Activated naive CD4-positive, alpha-beta T cell treated with anti-CD3 and anti-CD28 coated beads, Interleukin-2, amount 10 ng/mL, durations not matched to agents 7 days and 5 days (primary cell): ENCODE measurements at regions not wholly inside any gene's neighbourhood (a gene's known extent, or its start where the extent isn't known, plus 50 kb on each side); places are given as distances from the start of the nearest gene placed in this dataset.

Experiments
- CTCF ChIA-PET: fragments of 350-600 bp; sonication (Branson Sonifier 250); formaldehyde crosslinking; loops from one replicate; lab custom pipeline; 2021; ENCODE audit warnings: antibody characterized with exemption; lab: Charles Lee
- DNase-seq: peaks from one replicate; pipeline ENCODE4 v3.0.0-alpha.2; 2020
- H3K27ac Mint-ChIP-seq: one replicate; pipeline ENCODE4 v1.8.0; 2021; ENCODE audit warnings: mild to moderate bottlenecking, moderate library complexity, mixed read lengths
- H3K27me3 Mint-ChIP-seq: one replicate; pipeline ENCODE4 v1.8.0; 2021; ENCODE audit warnings: mild to moderate bottlenecking, mixed read lengths
- H3K36me3 Mint-ChIP-seq: one replicate; pipeline ENCODE4 v1.8.0; 2021; ENCODE audit warnings: mixed read lengths
- H3K4me1 Mint-ChIP-seq: one replicate; pipeline ENCODE4 v1.8.0; 2021; ENCODE audit warnings: mixed read lengths
- H3K4me3 Mint-ChIP-seq: one replicate; pipeline ENCODE4 v1.8.0; 2021; ENCODE audit warnings: mild to moderate bottlenecking, moderate library complexity, mixed read lengths
- H3K9me3 Mint-ChIP-seq: one replicate; pipeline ENCODE4 v1.8.0; 2021; ENCODE audit warnings: mixed read lengths

DNA sequence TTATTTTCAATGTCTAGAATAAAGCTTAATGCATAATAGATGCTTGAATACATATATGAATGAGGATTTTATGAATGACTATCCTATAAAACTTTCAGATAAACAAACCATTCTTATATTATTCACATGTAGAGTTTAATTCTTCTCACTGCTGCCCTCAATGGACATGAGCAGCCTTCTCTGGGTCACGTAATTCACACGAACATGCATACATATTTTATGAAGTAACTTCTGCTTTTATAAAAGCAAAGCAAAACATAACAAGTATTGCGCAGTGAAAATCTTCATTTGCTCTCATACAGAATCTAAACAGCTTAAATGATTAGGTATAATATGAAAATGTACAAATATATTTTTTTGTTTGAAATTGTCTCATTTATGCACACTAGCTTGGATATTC is 116.7 kb downstream of the TMA16 start:
- H3K36me3 Mint-ChIP-seq = no peaks in the 10 kb centered on the region
- no peaks in the 10 kb centered on the region for H3K27me3 Mint-ChIP-seq
- CTCF ChIA-PET = no interaction called here
- no peak overlapping the region for H3K4me3 Mint-ChIP-seq
- H3K9me3 Mint-ChIP-seq = no peaks in the 10 kb centered on the region
- H3K27ac Mint-ChIP-seq = no peak overlapping the region
- DNase-seq = no peak
- no peaks in the 10 kb centered on the region for H3K4me1 Mint-ChIP-seq

DNA sequence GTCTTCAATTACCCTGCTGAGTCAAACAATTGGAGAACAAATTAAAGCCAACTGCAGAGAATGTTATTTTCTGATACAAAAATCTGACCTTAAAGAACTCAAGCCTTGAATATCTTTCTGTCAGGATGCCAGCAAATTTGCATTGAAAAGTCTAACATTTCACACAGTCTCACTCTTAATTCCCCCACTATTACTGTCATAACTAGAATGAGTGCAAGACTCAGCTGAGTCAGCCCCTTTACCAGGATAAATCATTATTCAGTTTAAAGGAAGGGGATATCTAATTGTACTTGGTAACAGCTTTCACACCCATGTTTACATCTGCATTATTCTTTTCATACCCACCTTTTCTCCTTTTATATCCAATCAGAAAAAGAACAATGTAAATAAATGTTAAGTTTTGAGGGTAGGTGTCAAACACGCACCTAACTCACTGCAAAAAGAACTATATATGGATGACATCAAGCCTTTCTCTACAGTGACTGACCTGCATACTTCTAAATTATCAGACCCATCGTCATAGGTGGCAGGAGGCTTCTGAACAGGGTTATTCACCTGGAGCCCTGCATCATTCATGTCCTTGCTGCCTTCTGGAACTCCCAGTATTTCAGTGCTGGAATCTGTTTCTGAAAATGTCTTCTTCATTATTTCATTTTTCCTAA is 117.4 kb downstream of the TMA16 start:
- no peak overlapping the region for H3K4me3 Mint-ChIP-seq
- no peaks in the 10 kb centered on the region for H3K9me3 Mint-ChIP-seq
- no peak overlapping the region for H3K27ac Mint-ChIP-seq
- H3K27me3 Mint-ChIP-seq = no peaks in the 10 kb centered on the region
- no peak for DNase-seq
- no peaks in the 10 kb centered on the region for H3K4me1 Mint-ChIP-seq
- no peaks in the 10 kb centered on the region for H3K36me3 Mint-ChIP-seq
- CTCF ChIA-PET = no interaction called here

DNA sequence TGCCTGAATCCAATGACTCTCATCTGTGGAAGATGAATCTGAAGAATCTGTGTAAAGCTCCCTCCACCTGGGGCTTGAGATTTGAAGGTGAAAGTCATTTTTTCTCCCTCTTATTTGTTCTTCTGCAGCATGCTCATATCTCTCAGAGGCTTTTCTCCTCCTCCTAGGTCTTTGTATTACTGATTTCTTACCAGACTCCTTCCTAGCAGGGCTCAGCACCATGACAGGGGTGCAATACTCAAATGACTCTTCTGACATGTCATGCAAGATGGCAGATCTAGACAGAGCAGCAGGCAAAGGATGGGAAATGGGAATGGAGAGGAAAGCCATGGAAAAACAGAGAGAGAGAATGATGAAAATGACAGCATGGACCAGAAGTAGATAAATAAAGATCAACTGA is 118.3 kb downstream of the TMA16 start:
- Mint-ChIP-seq H3K36me3 (no peaks in the 10 kb centered on the region), H3K27ac (no peak overlapping the region), H3K4me3 (no peak overlapping the region), H3K27me3 (no peaks in the 10 kb centered on the region), H3K4me1 (no peaks in the 10 kb centered on the region), H3K9me3 (no peaks in the 10 kb centered on the region)
- no peak for DNase-seq
- CTCF ChIA-PET = no interaction called here

- no peaks in the 10 kb centered on the region for H3K9me3 Mint-ChIP-seq
- no peaks in the 10 kb centered on the region for H3K27me3 Mint-ChIP-seq
- CTCF ChIA-PET = no interaction called here
- no peaks in the 10 kb centered on the region for H3K36me3 Mint-ChIP-seq
- DNase-seq = no peak
- no peak overlapping the region for H3K4me3 Mint-ChIP-seq
- H3K4me1 Mint-ChIP-seq = no peaks in the 10 kb centered on the region
- H3K27ac Mint-ChIP-seq = no peak overlapping the region
Measured at GRCh38 chr4:163613383-163613782, 118.9 kb downstream of the TMA16 start.

DNA sequence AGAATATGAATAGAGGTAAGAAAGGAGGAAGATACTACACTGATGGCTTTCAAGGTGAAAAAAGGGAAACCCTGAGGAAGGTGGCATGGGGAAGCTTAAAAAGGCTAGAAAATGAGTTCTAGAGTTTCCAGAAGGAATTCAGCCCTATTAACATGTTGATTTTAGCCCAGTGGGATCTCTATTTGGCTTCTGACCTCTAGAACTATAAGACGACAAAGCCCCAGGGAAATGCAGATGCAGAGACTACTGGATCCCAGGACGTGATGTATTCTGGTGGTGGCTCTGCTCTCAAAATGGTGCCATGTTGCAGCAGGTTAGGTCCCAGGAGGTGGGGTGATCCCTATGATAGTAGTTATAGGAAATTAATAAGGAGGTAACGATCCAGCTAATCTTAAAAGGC is 120.4 kb downstream of the TMA16 start:
- Mint-ChIP-seq H3K4me1 (no peaks in the 10 kb centered on the region), H3K27me3 (no peaks in the 10 kb centered on the region), H3K36me3 (no peaks in the 10 kb centered on the region), H3K27ac (no peak overlapping the region), H3K4me3 (no peak overlapping the region), H3K9me3 (no peaks in the 10 kb centered on the region)
- DNase-seq = no peak
- CTCF ChIA-PET = no interaction called here

GRCh38 chr4:163618845-163619244 is 124.4 kb downstream of the TMA16 start:
- Mint-ChIP-seq H3K4me3 (no peak overlapping the region), H3K36me3 (no peaks in the 10 kb centered on the region), H3K27me3 (no peaks in the 10 kb centered on the region), H3K9me3 (no peaks in the 10 kb centered on the region), H3K4me1 (no peaks in the 10 kb centered on the region), H3K27ac (no peak overlapping the region)
- no peak for DNase-seq
- CTCF ChIA-PET = no interaction called here

- peaks cover 6% of the 10 kb centered on the region for H3K4me1 Mint-ChIP-seq
- DNase-seq = no peak
- no peaks in the 10 kb centered on the region for H3K36me3 Mint-ChIP-seq
- H3K27me3 Mint-ChIP-seq = no peaks in the 10 kb centered on the region
- no peak overlapping the region for H3K27ac Mint-ChIP-seq
- CTCF ChIA-PET = no interaction called here
- no peaks in the 10 kb centered on the region for H3K9me3 Mint-ChIP-seq
- H3K4me3 Mint-ChIP-seq = no peak overlapping the region
Measured at GRCh38 chr4:163620738-163621137, 126.2 kb downstream of the TMA16 start.

- CTCF ChIA-PET = no interaction called here
- H3K9me3 Mint-ChIP-seq = no peaks in the 10 kb centered on the region
- H3K36me3 Mint-ChIP-seq = no peaks in the 10 kb centered on the region
- H3K4me1 Mint-ChIP-seq = peaks cover 6% of the 10 kb centered on the region
- no peak for DNase-seq
- no peaks in the 10 kb centered on the region for H3K27me3 Mint-ChIP-seq
- H3K27ac Mint-ChIP-seq = no peak overlapping the region
- H3K4me3 Mint-ChIP-seq = no peak overlapping the region
Measured at GRCh38 chr4:163621821-163622220, 127.3 kb downstream of the TMA16 start.

GRCh38 chr4:163622379-163623035 is 128.0 kb downstream of the TMA16 start:
- Mint-ChIP-seq H3K27ac (no peak overlapping the region), H3K36me3 (no peaks in the 10 kb centered on the region), H3K4me3 (no peak overlapping the region), H3K4me1 (peaks cover 6% of the 10 kb centered on the region), H3K27me3 (no peaks in the 10 kb centered on the region), H3K9me3 (no peaks in the 10 kb centered on the region)
- DNase-seq = no peak
- CTCF ChIA-PET = no interaction called here

GRCh38 chr4:163623787-163624186 is 129.3 kb downstream of the TMA16 start:
- peaks cover 6% of the 10 kb centered on the region for H3K4me1 Mint-ChIP-seq
- H3K9me3 Mint-ChIP-seq = no peaks in the 10 kb centered on the region
- no peaks in the 10 kb centered on the region for H3K27me3 Mint-ChIP-seq
- no peak for DNase-seq
- CTCF ChIA-PET = interaction anchor here (0.7 kb wide), 1 partner anchor 1107 kb away, joined by 3 read pairs; no protein-coding TSS in a partner anchor
- H3K4me3 Mint-ChIP-seq = no peak overlapping the region
- H3K27ac Mint-ChIP-seq = no peak overlapping the region
- no peaks in the 10 kb centered on the region for H3K36me3 Mint-ChIP-seq

- H3K36me3 Mint-ChIP-seq = no peaks in the 10 kb centered on the region
- CTCF ChIA-PET = interaction anchor here (0.8 kb wide), 1 partner anchor 39 kb away, joined by 3 read pairs; no protein-coding TSS in a partner anchor
- H3K9me3 Mint-ChIP-seq = no peaks in the 10 kb centered on the region
- H3K27me3 Mint-ChIP-seq = no peaks in the 10 kb centered on the region
- H3K4me3 Mint-ChIP-seq = no peak overlapping the region
- DNase-seq = no peak
- no peak overlapping the region for H3K27ac Mint-ChIP-seq
- H3K4me1 Mint-ChIP-seq = peaks cover 6% of the 10 kb centered on the region
Measured at GRCh38 chr4:163624727-163625126, 130.2 kb downstream of the TMA16 start.

GRCh38 chr4:163631288-163631687 is 136.8 kb downstream of the TMA16 start:
- Mint-ChIP-seq H3K27ac (no peak overlapping the region), H3K4me1 (no peaks in the 10 kb centered on the region), H3K27me3 (no peaks in the 10 kb centered on the region), H3K36me3 (no peaks in the 10 kb centered on the region), H3K9me3 (no peaks in the 10 kb centered on the region), H3K4me3 (no peak overlapping the region)
- CTCF ChIA-PET = no interaction called here
- no peak for DNase-seq

DNA sequence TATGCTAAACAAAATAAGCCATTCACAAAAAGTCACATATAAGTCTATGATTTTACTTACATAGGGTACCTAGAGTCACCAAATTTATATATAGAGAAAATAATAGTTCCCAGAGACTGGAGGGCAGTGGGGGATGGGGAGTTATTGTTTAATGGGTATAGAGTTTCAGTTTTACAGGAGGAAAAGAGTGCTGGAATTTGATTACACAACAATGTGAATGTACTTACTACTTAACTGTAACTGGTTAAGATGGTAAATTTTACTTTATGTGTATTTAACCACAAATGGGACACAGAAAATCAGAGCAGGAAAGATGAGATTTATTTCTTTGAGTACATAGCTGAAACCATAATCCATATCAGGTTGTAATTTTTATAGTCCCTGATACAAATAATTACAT is 144.4 kb downstream of the TMA16 start:
- no peaks in the 10 kb centered on the region for H3K27me3 Mint-ChIP-seq
- H3K4me3 Mint-ChIP-seq = no peak overlapping the region
- H3K4me1 Mint-ChIP-seq = no peaks in the 10 kb centered on the region
- CTCF ChIA-PET = interaction anchor here (1.3 kb wide), 1 partner anchor 42 kb away, joined by 3 read pairs; no protein-coding TSS in a partner anchor
- no peak for DNase-seq
- no peak overlapping the region for H3K27ac Mint-ChIP-seq
- no peaks in the 10 kb centered on the region for H3K36me3 Mint-ChIP-seq
- no peaks in the 10 kb centered on the region for H3K9me3 Mint-ChIP-seq

GRCh38 chr4:163649557-163650091 is 155.1 kb downstream of the TMA16 start:
- CTCF ChIA-PET = no interaction called here
- no peaks in the 10 kb centered on the region for H3K36me3 Mint-ChIP-seq

GRCh38 chr4:163651761-163652160 is 157.3 kb downstream of the TMA16 start:
- DNase-seq = no peak
- Mint-ChIP-seq H3K4me1 (no peaks in the 10 kb centered on the region), H3K9me3 (peaks cover 2% of the 10 kb centered on the region), H3K4me3 (no peak overlapping the region), H3K27me3 (no peaks in the 10 kb centered on the region), H3K36me3 (no peaks in the 10 kb centered on the region), H3K27ac (no peak overlapping the region)
- CTCF ChIA-PET = no interaction called here

More at GRCh38 chr4:163649557-163650091, 155.1 kb downstream of the TMA16 start:
- Mint-ChIP-seq H3K27me3 (no peaks in the 10 kb centered on the region), H3K4me1 (no peaks in the 10 kb centered on the region), H3K4me3 (no peak overlapping the region), H3K9me3 (peaks cover 11% of the 10 kb centered on the region), H3K27ac (no peak overlapping the region)
- no peak for DNase-seq
